ENCODE measurements at regions not wholly inside any gene's neighbourhood (a gene's known extent, or its start where the extent isn't known, plus 50 kb on each side); places are given as distances from the start of the nearest gene placed in this dataset.

- DNase-seq (ENCODE audit: low spot score in 2 of 2), result no peak
- intact Hi-C loops (cut with DNase I; ENCODE audit: low total_unique reads), result no loop called here
- WGBS, 2 donors, result 80 to 85% methylated on average over 5 of the region's 5 CpGs
- TF ChIP-seq CTCF (IDR thresholded peaks at IDR 0.05) (no peak), POLR2A (IDR thresholded peaks at IDR 0.05) (no peak)
- H3K4me3 ChIP-seq (ENCODE audit: low read depth, poor library complexity, severe bottlenecking), result no peak overlapping the region
Observed at GRCh38 chr6:120141601-120142000, 792.0 kb upstream of the MAN1A1 start.

- no peak overlapping the region for H3K4me3 ChIP-seq (ENCODE audit: low read depth, poor library complexity, severe bottlenecking)
- no peak for DNase-seq (ENCODE audit: low spot score in 2 of 2)
- WGBS, 2 donors, result 82 to 86% methylated on average over 2 of the region's 2 CpGs
- intact Hi-C loops (cut with DNase I; ENCODE audit: low total_unique reads), result no loop called here
- TF ChIP-seq CTCF (IDR thresholded peaks at IDR 0.05) (no peak), POLR2A (IDR thresholded peaks at IDR 0.05) (no peak)
Observed at GRCh38 chr6:120137492-120137891, 787.9 kb upstream of the MAN1A1 start.

DNA sequence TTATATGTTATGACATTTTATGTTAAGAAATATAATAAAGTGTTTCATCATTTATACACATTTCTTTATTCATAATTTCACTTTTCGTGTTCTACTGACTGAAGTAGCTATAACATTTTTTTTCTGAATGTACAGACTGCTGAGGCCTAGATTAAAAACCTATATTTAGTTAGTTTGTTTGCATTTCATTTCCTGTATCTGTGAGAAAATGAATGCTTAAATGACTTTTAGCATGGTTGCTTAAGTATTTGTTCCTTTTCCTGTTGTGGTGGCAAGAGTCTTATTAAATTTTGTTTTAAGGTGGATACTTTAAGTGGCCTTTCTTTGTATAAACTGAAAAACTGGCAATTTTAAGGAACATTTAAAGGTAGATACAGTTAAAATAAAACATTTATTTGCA is 779.7 kb upstream of the MAN1A1 start:
- H3K4me3 ChIP-seq (ENCODE audit: low read depth, poor library complexity, severe bottlenecking), result no peak overlapping the region
- 81 to 90% methylated on average over 1 of the region's 1 CpG for WGBS, 2 donors
- TF ChIP-seq CTCF (IDR thresholded peaks at IDR 0.05) (no peak), POLR2A (IDR thresholded peaks at IDR 0.05) (no peak)
- DNase-seq (ENCODE audit: low spot score in 2 of 2), result no peak
- intact Hi-C loops (cut with DNase I; ENCODE audit: low total_unique reads), result no loop called here

DNA sequence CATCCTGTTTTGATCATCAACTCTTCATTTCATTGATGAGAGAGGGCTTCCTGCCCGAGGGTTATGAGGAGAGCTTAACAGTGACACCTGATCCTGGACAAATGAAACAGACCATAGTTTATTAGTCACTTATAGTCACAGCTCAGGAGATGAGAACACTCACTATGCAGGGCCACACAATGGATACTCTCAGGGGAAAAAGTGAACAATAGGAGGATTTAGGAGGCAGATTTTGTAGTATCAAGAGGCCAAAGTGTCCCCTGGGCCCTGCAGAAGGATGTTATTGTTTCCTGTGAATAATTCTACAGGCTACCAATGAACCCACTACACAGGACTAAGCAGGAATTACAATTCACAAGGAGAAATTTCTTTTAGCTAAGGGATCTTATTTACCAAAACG is 772.8 kb upstream of the MAN1A1 start:
- no peak overlapping the region for H3K4me3 ChIP-seq (ENCODE audit: low read depth, poor library complexity, severe bottlenecking)
- TF ChIP-seq POLR2A (IDR thresholded peaks at IDR 0.05) (no peak), CTCF (IDR thresholded peaks at IDR 0.05) (no peak)
- DNase-seq (ENCODE audit: low spot score in 2 of 2), result no peak
- 70 to 74% methylated on average over 2 of the region's 2 CpGs for WGBS, 2 donors
- intact Hi-C loops (cut with DNase I; ENCODE audit: low total_unique reads), result no loop called here

GRCh38 chr6:120116343-120116742 is 766.8 kb upstream of the MAN1A1 start:
- 70 to 71% methylated on average over 2 of the region's 2 CpGs for WGBS, 2 donors
- intact Hi-C loops (cut with DNase I; ENCODE audit: low total_unique reads), result no loop called here

More at GRCh38 chr6:120116343-120116742, 766.8 kb upstream of the MAN1A1 start:
- no peak for TF ChIP-seq POLR2A (IDR thresholded peaks at IDR 0.05)
- TF ChIP-seq CTCF (IDR thresholded peaks at IDR 0.05), result no peak
- H3K4me3 ChIP-seq (ENCODE audit: low read depth, poor library complexity, severe bottlenecking), result no peak overlapping the region
- no peak for DNase-seq (ENCODE audit: low spot score in 2 of 2)

Measured in lower leg skin (tissue), 4 donors.